IMR-90 (cell line): ENCODE measurements at regions not wholly inside any gene's neighbourhood (a gene's known extent, or its start where the extent isn't known, plus 50 kb on each side); places are given as distances from the start of the nearest gene placed in this dataset.

Source experiments
- ATAC-seq: fragments of 200-7000 bp; cut with Tn5 transposase; 2 replicates; pipeline ENCODE4 v1.9.1; 2020; ENCODE audit warnings: low read depth, mild to moderate bottlenecking, moderate library complexity
- BruUV-seq: library from RNA; stranded (reverse); fragments of 400-500 nt; replicated peaks from 2 replicates; lab custom pipeline; 2021; lab: Mats Ljungman, UMichigan
- CTCF ChIA-PET: fragments of 300-600 bp; formaldehyde crosslinking; extraction: SDS; loops from one replicate; lab custom pipeline; 2021; ENCODE audit warnings: antibody characterized with exemption; lab: Yijun Ruan, JAX
- POLR2A ChIA-PET: fragments of 300-600 bp; sonication (Branson Sonifier 250); formaldehyde crosslinking; loops from one replicate; lab custom pipeline; 2022; ENCODE audit warnings: antibody characterized with exemption; ENCODE audit not compliant: unreplicated experiment; lab: Charles Lee
- DNase-seq: peaks from one replicate; pipeline ENCODE4 v3.0.0; 2013
- H2AFZ ChIP-seq: replicated peaks from 2 replicates; pipeline ENCODE3; 2013; ENCODE audit warnings: low read length, mild to moderate bottlenecking; ENCODE audit not compliant: poor library complexity
- H2AK5ac ChIP-seq: 2 replicates; pipeline ENCODE4 v1.6.1; 2013; ENCODE audit warnings: low read depth, low read length, inconsistent platforms
- H2AK9ac ChIP-seq: replicated peaks from 2 replicates; pipeline ENCODE3; 2013; ENCODE audit warnings: mild to moderate bottlenecking, low read depth, low read length, moderate library complexity; ENCODE audit not compliant: poor library complexity
- H2BK120ac ChIP-seq: 2 replicates; pipeline ENCODE4 v1.6.1; 2013; ENCODE audit warnings: low read depth, low read length, inconsistent platforms
- H2BK15ac ChIP-seq: 3 replicates; pipeline ENCODE4 v1.6.1; 2013; ENCODE audit warnings: low read depth, low read length, inconsistent platforms
- H2BK20ac ChIP-seq: 2 replicates; pipeline ENCODE4 v1.6.1; 2013; ENCODE audit warnings: low read depth, mild to moderate bottlenecking, inconsistent platforms, low read length, moderate library complexity
- H2BK5ac ChIP-seq: 2 replicates; pipeline ENCODE4 v1.6.1; 2013; ENCODE audit warnings: mild to moderate bottlenecking, low read depth, low read length, inconsistent platforms; ENCODE audit not compliant: poor library complexity, severe bottlenecking
- H3K14ac ChIP-seq: replicated peaks from 2 replicates; pipeline ENCODE4 v1.6.1; 2013; ENCODE audit warnings: low read depth, low read length, inconsistent platforms
- H3K18ac ChIP-seq: 2 replicates; pipeline ENCODE4 v1.6.1; 2013; ENCODE audit warnings: low read depth, low read length, control low read depth
- H3K23ac ChIP-seq: 2 replicates; pipeline ENCODE4 v1.6.1; 2013; ENCODE audit warnings: low read depth, low read length, inconsistent platforms
- H3K27ac ChIP-seq: 2 replicates; pipeline ENCODE4 v1.5.1; 2013; ENCODE audit warnings: mild to moderate bottlenecking, control low read depth, low read length; ENCODE audit not compliant: insufficient read depth
- H3K27me3 ChIP-seq: 2 replicates; pipeline ENCODE4 v1.6.1; 2013; ENCODE audit warnings: low read length; ENCODE audit not compliant: control insufficient read depth, insufficient read depth
- H3K36me3 ChIP-seq: 2 replicates; pipeline ENCODE4 v1.6.1; 2013; ENCODE audit warnings: low read length, mixed read lengths; ENCODE audit not compliant: control insufficient read depth, insufficient read depth
- H3K4ac ChIP-seq: 2 replicates; pipeline ENCODE4 v1.6.1; 2013; ENCODE audit warnings: low read depth, low read length, inconsistent platforms
- H3K4me1 ChIP-seq: 2 replicates; pipeline ENCODE4 v1.6.1; 2013; ENCODE audit warnings: low read length, mixed read lengths; ENCODE audit not compliant: control insufficient read depth, insufficient read depth
- H3K4me2 ChIP-seq: 2 replicates; pipeline ENCODE4 v1.6.1; 2013; ENCODE audit warnings: low read depth, mild to moderate bottlenecking, control low read depth, low read length, moderate library complexity
- H3K4me3 ChIP-seq: 2 replicates; pipeline ENCODE4 v1.5.1; 2013; ENCODE audit warnings: low read depth, mild to moderate bottlenecking, control low read depth, low read length, moderate library complexity; ENCODE audit not compliant: insufficient read depth
- H3K56ac ChIP-seq: 2 replicates; pipeline ENCODE4 v1.6.1; 2013; ENCODE audit warnings: low read length, inconsistent platforms; ENCODE audit not compliant: insufficient read depth; ENCODE audit errors: extremely low read depth
- H3K79me1 ChIP-seq, 2 experiments: 2 replicates each; pipeline ENCODE4 v1.6.1; 2013; ENCODE audit warnings: low read length in 2 of 2, inconsistent platforms in 1 of 2, low read depth in 1 of 2
- H3K9ac ChIP-seq: 2 replicates; pipeline ENCODE4 v1.6.1; 2013; ENCODE audit warnings: low read depth, low read length, control low read depth
- H3K9me1 ChIP-seq: 2 replicates; pipeline ENCODE4 v1.6.1; 2013; ENCODE audit warnings: low read length, inconsistent platforms; ENCODE audit not compliant: insufficient read depth
- H3K9me3 ChIP-seq: 2 replicates; pipeline ENCODE4 v1.6.1; 2013; ENCODE audit warnings: low read length; ENCODE audit not compliant: control insufficient read depth, insufficient read depth
- H4K20me1 ChIP-seq: 2 replicates; pipeline ENCODE4 v1.6.1; 2013; ENCODE audit warnings: low read length, inconsistent platforms; ENCODE audit not compliant: insufficient read depth
- H4K5ac ChIP-seq: 2 replicates; pipeline ENCODE4 v1.6.1; 2013; ENCODE audit warnings: mild to moderate bottlenecking, low read depth, low read length, control low read depth
- H4K8ac ChIP-seq, 2 experiments: 2 replicates each; pipeline ENCODE4 v1.6.1; 2013; ENCODE audit warnings: low read depth in 2 of 2, low read length in 2 of 2, control low read depth in 1 of 2, inconsistent platforms in 1 of 2
- H4K91ac ChIP-seq: 2 replicates; pipeline ENCODE4 v1.6.1; 2013; ENCODE audit warnings: low read depth, low read length, inconsistent platforms; ENCODE audit not compliant: insufficient read depth
- CEBPB ChIP-seq: IDR thresholded peaks from 2 replicates; pipeline ENCODE4 v1.6.1; 2012; ENCODE audit warnings: low read depth, low read length, improper control_type of control experiment
- ELK1 ChIP-seq: fragments of 150-350 bp; IDR thresholded peaks from 2 replicates; pipeline ENCODE4 v1.6.1; 2016; ENCODE audit warnings: low read depth, mild to moderate bottlenecking, low read length, moderate library complexity, borderline replicate concordance
- MAZ ChIP-seq: IDR thresholded peaks from 2 replicates; pipeline ENCODE4 v1.6.1; 2012; ENCODE audit warnings: low read depth, mild to moderate bottlenecking, low read length, improper control_type of control experiment, moderate library complexity, borderline replicate concordance
- NFE2L2 ChIP-seq: fragments of 150-350 bp; IDR thresholded peaks from 2 replicates; pipeline ENCODE4 v1.6.1; 2016; ENCODE audit warnings: low read depth, mild to moderate bottlenecking, low read length
- POLR2A ChIP-seq: IDR thresholded peaks from 2 replicates; pipeline ENCODE4 v1.6.1; 2012; ENCODE audit warnings: mild to moderate bottlenecking, low read depth, low read length
- RAD21 ChIP-seq: IDR thresholded peaks from 2 replicates; pipeline ENCODE4 v1.6.1; 2012; ENCODE audit warnings: low read length, improper control_type of control experiment
- RCOR1 ChIP-seq: IDR thresholded peaks from 2 replicates; pipeline ENCODE4 v1.6.1; 2012; ENCODE audit warnings: mild to moderate bottlenecking, low read length, improper control_type of control experiment; ENCODE audit not compliant: insufficient replicate concordance
- SMC3 ChIP-seq: fragments of 150-350 bp; IDR thresholded peaks from 2 replicates; pipeline ENCODE4 v1.6.1; 2016; ENCODE audit warnings: low read depth, mild to moderate bottlenecking, antibody characterized with exemption, low read length, moderate library complexity
- WGBS, 2 experiments: methylation state at CpG; one replicate each; pipeline versions ENCODE4 v1.1.5 to v1.1.7; 2013; ENCODE audit warnings: missing lambda C conversion rate in 2 of 2; ENCODE audit not compliant: insufficient read length in 1 of 2; ENCODE audit errors: extremely low coverage in 2 of 2; 5-methylcytosine and 5-hydroxymethylcytosine counted together
- dilution Hi-C: fragments of 300-500 bp; cut with HindIII; formaldehyde crosslinking; loops from one replicate; pipeline ENCODE4 v1.14.3; 2018; ENCODE audit warnings: low sequenced_read_pairs; ENCODE audit not compliant: unreplicated experiment
- in situ Hi-C: fragments of 300-500 bp; cut with MboI; formaldehyde crosslinking; loops from 3 replicates; pipeline ENCODE4 v1.14.3; 2019; ENCODE audit warnings: low sequenced_read_pairs, inconsistent platforms, mixed read lengths
- intact Hi-C: fragments of 100-400 bp; cut with micrococcal nuclease; formaldehyde crosslinking; loops from 2 replicates; pipeline ENCODE4 v1.10.0; 2022

DNA sequence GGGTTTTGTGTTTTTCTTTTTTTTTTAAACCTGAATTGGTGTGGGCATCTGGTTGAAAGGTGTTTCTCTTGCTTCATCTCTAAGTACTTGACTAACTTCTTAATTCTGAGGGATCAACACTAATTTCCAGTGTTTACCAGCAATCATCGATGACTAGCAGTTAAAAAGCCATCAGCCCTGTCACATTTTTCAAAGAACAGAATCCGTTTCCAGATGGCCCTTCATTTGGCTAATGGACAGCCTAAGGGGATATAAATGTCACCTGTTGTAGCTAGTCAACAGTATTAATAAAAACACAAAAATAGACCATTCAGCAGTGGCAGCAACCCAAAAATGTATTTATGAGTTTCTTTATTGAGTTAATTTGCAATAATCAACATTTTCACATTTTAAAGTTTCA, 1076.5 kb downstream of the MAT2B start:
- Histone ChIP-seq H3K14ac (no peak overlapping the region), H2BK20ac (no peak overlapping the region), H3K4ac (no peak overlapping the region), H3K56ac (no peak overlapping the region), H3K36me3 (no peaks in the 10 kb centered on the region), H4K8ac (no peak overlapping the region), H2AFZ (no peak overlapping the region), H3K27ac (no peak overlapping the region), H3K23ac (no peak overlapping the region), H4K91ac (no peak overlapping the region), H3K9me1 (no peaks in the 10 kb centered on the region), H2AK5ac (no peak overlapping the region), H2BK5ac (no peak overlapping the region), H3K9me3 (no peaks in the 10 kb centered on the region), H3K9ac (no peak overlapping the region), H2BK120ac (no peak overlapping the region), H2AK9ac (no peak overlapping the region), H3K27me3 (no peaks in the 10 kb centered on the region), H3K79me1 (no peaks in the 10 kb centered on the region), H3K4me3 (no peak overlapping the region), H3K18ac (no peak overlapping the region), H3K4me1 (no peaks in the 10 kb centered on the region), H3K4me2 (no peak overlapping the region), H4K20me1 (no peaks in the 10 kb centered on the region), H4K5ac (no peak overlapping the region), H2BK15ac (no peak overlapping the region)
- no peak for TF ChIP-seq NFE2L2
- TF ChIP-seq SMC3 = no peak
- TF ChIP-seq CEBPB = no peak
- no peak for TF ChIP-seq RAD21
- no peak for TF ChIP-seq POLR2A
- no peak for TF ChIP-seq RCOR1
- no peak for TF ChIP-seq ELK1
- no peak for TF ChIP-seq MAZ
- WGBS, 2 experiments = no CpG with 5 or more reads among the region's 2 CpGs
- in situ Hi-C loops = no loop called here
- dilution Hi-C loops = no loop called here
- DNase-seq (no peak), ATAC-seq (no peak)
- intact Hi-C loops = no loop called here
- ChIA-PET POLR2A (no interaction called here), CTCF (interaction anchor here (0.7 kb wide), 1 partner anchor 1451 kb away, joined by 3 read pairs; no protein-coding TSS in a partner anchor)
- no TSS peak for BruUV-seq
